MM.1S (cell line): ENCODE measurements at regions not wholly inside any gene's neighbourhood (a gene's known extent, or its start where the extent isn't known, plus 50 kb on each side); places are given as distances from the start of the nearest gene placed in this dataset.

ENCODE experiments used
- EZH2 ChIP-seq: fragments of 300-600 bp; sonication (generic); optimal IDR thresholded peaks from 2 replicates; pipeline ENCODE3; 2017; ENCODE audit warnings: low read depth, mild to moderate bottlenecking, antibody characterized with exemption, low read length, mixed read lengths
- TF ChIP-seq, protein P1 (sequence below): fragments of 300-600 bp; sonication (generic); IDR thresholded peaks from 2 replicates; pipeline ENCODE4 v1.5.1; 2016; ENCODE audit warnings: antibody characterized with exemption, low read length, mixed read lengths

DNA sequence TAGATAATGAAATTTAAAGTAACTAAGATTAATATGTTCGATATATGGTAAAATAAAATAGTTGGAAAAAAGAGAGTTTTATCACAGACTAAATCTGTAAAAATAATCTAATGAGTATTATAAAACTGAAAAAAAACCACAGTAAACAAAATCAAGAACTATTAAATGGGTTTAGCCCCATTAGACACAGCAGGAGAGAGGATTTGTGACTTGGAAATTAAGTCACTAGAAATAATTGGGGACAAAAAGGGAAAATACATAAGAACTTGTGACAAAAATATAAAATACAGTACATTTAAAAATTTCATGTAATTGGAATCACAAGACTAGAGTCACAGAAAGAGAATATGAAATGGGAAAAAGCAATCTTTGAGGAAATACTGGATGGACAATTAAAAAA is 1114.6 kb upstream of the KLHL29 start:
- TF ChIP-seq, protein P1, sequence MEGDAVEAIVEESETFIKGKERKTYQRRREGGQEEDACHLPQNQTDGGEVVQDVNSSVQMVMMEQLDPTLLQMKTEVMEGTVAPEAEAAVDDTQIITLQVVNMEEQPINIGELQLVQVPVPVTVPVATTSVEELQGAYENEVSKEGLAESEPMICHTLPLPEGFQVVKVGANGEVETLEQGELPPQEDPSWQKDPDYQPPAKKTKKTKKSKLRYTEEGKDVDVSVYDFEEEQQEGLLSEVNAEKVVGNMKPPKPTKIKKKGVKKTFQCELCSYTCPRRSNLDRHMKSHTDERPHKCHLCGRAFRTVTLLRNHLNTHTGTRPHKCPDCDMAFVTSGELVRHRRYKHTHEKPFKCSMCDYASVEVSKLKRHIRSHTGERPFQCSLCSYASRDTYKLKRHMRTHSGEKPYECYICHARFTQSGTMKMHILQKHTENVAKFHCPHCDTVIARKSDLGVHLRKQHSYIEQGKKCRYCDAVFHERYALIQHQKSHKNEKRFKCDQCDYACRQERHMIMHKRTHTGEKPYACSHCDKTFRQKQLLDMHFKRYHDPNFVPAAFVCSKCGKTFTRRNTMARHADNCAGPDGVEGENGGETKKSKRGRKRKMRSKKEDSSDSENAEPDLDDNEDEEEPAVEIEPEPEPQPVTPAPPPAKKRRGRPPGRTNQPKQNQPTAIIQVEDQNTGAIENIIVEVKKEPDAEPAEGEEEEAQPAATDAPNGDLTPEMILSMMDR = no peak
- TF ChIP-seq EZH2 = no peak
